ENCODE measurements at regions not wholly inside any gene's neighbourhood (a gene's known extent, or its start where the extent isn't known, plus 50 kb on each side); places are given as distances from the start of the nearest gene placed in this dataset.
"Not testable (repeated sequence)": the region's sequence is repeated elsewhere in the genome, so short reads cannot be mapped to it uniquely, and the experiment has no call there.

DNA sequence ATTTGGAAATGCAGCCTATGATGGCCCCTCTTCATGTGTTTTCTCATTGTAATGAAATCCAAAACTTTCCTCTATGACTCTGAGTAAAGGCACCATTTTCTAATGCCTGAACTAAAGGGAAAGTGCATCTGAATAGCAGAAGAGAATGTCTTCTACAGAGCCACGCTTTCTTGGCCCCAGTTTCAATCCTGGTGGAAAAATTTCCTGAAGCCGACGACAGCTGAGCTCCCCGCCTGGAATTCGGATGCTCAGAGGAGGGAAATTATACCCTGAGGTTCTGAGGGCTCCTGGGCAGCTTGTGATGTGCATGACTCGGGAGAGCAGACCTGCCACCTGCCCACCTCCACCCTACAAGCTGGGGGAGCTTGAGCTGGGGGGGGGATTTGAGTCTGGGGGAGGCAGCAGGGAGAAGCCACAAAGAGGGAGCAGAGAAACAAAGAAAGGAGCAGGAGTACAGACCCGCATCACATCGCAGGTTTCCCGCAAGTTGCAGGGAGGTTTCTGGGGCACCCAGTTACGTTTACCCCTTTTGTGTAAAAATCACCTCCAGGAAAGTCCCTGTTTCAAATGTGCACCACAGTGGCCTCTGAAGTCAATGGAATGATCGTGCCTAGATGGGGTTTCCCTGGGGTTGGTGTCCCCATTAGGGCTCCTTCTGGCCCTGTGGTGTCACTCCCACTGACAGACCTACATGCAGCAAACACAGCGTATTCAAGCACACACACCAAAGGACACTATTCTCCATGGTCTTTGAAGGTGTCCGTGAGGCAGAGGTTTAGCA lies 145.6 kb upstream of the RBPJ start:
- no peak for DNase-seq (ENCODE audit: low spot score)

DNA sequence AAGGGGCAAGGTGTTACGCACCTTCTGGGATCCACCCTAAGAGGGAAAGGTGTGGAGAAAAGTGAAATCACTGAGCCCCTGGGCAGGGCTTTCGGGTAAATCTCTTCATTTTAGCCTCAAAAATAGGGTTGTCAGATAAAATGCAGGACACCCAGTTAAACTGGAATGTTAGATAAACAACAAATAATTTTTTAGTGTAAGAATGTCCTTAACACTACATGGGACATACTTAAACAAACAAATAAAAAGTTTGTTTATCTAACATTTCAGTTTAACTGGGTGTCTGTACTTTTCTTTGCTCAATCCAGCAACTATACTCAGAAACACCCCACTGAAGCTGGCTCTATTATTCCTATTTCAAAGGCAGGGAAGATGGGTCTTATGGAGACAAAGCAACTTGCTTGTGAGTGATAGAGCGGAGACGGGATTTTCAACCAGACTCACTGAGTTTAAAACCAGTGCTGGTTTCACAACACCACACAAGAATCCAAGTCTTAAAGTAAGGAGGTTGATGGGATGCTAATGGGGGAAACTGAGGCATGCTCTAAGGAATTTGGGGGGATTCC lies 144.8 kb upstream of the RBPJ start:
- DNase-seq (ENCODE audit: low spot score), result no peak

DNA sequence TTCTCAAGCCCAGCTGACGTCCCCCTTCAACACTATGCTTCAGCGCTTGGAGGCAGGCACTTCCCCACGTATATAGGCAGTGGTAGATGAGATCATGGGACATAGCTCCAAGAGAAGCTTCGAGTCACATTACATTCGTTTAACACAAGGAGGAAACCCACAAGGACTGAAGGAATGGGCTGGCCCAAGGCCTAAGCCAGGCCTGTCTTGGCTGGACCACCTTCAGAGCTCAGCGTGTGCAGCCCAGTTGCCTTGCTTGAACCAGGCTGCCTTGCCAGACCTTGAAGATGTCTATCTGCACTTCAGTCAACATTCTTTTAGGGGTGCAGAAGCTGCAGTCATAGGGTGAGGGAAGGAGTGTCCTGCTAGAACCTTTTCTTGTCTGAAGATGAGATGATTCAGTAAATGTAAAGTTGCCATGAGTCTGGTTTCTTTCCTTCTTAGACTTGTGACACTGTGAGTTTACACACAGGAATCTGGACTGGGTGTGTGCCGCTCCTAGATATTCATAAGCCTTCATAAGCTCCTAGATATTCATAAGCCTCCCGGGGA lies 144.1 kb upstream of the RBPJ start:
- no peak for DNase-seq (ENCODE audit: low spot score)

DNA sequence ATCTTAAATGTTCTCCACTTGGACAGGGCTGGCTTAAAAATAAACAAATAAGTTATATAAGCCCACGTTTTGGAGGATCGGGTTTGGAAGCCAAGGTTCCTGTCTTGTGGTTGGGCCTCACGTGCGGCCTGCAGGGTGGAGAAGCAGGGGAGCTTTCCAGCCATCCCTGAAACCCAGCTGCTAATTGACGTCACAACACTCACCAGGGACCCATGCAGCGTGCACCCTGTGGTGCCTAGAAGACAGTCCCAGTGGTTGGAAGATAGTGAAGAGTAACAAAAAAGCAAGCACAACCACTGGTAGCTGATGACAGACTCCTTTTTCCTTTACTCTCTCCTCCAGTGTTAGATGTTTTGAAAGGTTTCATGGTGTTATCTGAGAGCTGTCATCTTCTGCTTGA lies 142.0 kb upstream of the RBPJ start:
- DNase-seq (ENCODE audit: low spot score), result no peak

DNA sequence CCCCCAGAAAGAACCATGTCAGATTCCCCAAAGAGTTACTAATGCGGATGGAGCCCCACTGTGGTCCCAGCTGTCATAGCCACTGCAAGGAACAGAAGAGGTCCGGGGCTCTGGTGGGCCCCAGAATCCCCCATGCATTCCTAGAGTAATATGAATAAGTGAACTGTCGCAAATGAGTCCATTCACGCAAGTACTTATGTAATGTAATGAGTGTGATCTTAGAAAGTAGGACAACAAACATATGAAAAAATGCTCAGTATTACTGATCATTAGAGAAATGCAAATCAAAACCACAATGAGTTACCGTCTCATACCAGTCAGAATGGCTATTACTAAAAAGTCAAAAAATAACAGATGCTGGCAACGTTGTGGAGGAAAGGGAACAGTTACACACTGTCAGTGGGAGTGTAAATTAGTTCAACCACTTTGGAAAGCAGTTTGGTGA lies 141.5 kb upstream of the RBPJ start:
- DNase-seq (ENCODE audit: low spot score), result no peak

DNA sequence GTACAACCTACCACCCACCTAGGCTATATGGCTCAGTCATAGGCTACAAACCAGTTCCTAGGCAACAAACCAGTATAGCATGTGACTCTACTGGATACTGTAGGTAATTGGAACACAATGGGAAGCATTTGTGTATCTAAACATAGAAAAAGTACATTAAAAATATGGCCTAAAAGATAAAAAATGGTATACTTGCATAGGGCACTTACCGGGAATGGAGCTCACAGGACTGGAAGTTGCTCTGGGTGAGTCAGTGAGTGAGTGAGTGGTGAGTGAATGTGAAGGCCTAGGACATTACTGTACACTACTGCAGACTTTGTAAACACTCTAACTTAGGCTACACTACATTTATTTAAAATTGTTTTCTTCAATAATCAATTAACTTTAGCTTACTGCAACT lies 139.2 kb upstream of the RBPJ start:
- DNase-seq (ENCODE audit: low spot score), result no peak

DNA sequence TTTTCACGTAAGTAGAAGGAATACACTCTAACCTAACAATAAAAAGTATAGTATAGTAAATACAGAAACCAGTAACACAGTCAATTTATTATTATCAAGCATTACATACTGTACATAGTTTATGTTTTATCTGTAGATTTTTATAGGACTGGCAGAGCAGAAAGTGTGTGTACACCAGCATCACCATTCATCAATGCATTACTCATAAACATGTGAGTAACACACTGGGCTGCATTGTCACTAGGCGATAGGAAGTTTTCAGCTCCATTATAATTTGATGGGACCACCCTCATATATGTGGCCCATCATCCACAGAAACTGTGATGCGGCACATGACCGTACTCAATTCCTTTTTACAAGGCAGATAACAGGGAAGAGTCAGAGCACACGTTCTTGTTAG lies 137.8 kb upstream of the RBPJ start:
- DNase-seq (ENCODE audit: low spot score), result no peak

DNA sequence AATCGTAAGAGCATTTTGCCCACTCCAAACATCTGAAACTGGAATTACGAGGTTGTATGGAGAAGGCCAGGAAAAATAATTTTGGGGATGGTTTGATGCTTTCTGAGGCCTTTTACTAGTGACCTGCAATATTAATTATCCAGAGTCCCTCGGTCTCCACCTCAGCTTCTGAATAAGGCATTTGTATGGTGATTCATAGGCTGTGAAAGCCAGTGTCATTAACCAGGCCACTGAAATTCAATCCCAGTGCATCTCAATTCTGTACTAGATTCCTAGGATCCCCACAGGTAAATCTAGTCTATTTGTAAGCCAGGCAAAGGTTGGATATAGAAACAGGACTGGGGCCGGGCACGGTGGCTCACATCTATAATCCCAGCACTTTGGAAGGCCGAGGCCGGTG lies 135.4 kb upstream of the RBPJ start:
- DNase-seq (ENCODE audit: low spot score), result no peak

DNA sequence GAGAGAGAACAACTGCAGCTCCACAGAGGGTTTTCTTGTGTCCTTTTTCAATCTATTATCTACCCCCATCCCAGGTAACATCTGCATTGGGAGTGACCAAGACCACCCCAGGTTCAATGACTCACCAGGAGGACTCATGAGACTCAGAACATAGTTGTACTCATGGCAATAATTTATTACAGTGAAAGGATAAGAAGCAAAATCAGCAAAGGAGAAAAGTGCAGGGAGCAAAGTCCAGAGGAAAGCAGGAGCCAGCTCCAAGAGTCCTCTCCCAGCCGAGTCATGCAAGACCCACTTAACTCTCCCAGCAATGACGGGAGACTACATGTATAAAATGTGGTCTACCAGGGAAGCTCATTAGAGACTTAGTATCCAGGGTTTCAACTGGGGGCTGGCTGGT lies 129.5 kb upstream of the RBPJ start:
- no peak for DNase-seq (ENCODE audit: low spot score)

DNA sequence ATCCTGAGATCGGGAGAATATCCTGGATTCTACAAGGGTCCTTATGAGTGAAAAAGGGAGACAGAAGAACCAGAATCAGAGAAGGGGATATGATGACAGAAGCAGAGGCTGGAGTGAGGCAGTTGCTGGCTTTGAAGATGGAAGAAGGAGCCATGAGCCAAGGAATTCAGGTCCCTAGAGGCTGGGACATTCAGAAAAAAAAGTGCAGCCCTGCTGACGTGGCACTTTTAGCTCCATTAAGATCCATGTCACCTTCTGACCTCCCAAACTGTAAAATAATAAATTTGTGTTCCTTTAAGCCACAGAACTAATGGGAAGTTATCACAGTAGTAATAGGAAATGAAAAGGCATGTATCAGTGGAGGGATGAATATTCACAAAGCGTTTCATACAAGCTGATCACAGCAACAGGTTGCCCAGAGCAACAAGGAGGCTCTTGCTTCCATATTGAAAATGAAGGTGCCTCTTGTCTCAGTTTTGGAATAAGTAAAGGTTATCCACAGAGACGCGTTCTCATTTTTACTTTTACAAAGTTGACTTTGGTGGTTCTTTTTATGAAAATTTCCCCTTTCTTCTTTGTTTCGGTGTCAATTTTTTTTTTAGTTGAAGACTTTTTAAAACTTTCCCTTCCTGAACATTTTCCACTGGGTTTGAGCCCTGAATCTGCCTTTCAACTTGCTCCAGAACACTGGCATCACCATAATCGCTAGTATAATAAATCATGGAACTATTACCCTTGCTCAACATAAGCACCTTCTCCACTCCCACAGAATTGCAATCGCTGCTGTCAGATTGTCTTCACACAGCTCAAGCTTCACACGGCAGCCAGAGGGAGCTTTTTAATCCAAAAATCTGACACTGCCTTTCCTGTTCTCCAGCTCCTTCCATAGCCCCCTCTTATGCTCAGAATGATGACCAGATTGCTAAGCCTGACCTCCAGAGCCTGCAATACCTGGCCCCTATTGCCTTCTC lies 127.6 kb upstream of the RBPJ start:
- DNase-seq (ENCODE audit: low spot score), result peak; percentile 69

DNA sequence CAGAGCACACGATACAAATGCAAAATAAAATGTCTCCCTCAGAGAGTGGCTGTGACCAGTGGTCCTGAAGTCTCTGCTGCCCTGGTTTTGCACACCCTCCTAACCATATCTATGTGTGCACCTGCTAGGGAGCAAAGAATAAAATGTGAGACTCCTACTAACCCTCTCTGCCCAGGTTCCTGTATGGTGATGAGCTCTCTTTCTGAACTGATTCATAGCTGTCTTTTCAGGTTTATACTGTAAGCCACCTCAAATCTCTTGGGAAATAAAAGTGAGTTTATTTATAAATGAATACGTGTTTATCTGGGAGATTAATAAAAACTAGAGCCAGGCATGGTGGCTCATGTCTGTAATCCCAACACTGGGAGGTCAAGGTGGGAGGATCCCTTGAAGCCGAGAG lies 126.0 kb upstream of the RBPJ start:
- peak; percentile 48 for DNase-seq (ENCODE audit: low spot score)

DNA sequence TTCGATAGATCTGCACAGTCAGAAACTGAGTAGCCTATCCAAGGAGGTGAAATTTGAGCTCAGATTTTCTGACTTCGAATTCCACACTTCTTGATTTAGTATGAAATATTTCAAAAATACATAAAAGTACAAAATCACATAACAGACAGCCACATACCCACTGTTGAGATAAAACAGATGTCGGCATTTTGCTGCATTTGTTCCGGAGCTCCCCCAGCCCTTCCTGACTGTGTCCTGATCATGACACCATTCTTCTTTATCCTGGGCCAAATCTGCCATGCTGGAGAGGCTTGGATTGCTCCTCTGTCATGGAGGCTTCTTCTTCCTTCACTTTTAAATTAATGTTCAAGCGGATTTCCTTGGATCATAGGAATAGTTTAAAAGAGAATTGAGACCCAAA lies 124.2 kb upstream of the RBPJ start:
- DNase-seq (ENCODE audit: low spot score), result no peak

DNA sequence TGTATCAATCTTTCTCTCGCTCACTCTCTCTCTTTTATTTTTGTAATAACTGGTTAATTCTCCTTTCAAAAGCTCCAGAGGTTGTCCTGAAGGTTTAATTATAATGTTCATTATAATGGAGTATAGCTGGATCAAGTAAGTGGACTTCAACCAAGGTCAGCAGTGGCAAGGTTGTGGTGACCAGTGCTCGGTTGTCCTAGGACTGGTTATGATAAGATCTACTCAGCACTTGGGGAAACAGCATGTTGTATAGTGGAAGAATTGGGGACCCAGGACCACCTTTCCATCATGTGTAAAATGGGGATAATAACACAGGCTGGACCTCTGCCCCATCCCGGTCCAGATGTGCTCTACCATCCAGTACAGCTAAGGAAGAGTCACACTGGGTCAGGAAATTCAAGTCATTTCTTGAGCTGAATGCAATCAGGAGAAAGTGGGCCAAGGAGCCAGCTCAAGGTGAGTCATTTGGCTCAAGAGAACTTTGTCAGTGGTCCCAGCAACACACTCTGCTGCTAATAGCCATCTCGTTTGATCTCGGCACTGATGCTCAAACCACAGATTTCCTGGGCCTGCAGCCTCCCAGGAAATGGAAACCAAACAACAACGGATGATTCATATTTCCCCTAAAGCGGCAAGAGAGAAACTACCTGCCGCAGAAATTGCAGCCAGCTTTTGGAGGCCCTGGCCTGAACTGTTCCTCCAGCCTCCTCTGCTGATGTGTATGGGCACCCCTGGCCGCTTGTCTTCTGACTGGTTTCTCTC lies 123.6 kb upstream of the RBPJ start:
- peak; percentile 95 for DNase-seq (ENCODE audit: low spot score)

DNA sequence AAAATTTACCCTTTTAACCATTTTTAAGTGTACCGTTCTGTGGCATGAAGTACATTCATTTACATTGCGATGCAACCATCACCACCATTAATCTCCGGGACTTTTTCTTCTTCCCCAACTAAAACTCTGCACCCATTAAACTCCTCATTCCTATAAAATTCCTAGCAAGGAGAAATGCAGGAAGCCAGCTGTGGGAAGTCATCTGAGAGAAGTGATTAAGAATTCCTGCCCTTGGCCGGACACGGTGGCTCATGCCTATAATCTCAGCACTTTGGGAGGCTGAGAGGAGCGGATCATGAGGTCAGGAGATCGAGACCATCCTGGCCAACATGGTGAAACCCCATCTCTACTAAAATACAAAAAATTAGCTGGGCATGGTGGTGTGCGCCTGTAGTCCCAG lies 121.9 kb upstream of the RBPJ start:
- DNase-seq (ENCODE audit: low spot score), result not testable (repeated sequence)

DNA sequence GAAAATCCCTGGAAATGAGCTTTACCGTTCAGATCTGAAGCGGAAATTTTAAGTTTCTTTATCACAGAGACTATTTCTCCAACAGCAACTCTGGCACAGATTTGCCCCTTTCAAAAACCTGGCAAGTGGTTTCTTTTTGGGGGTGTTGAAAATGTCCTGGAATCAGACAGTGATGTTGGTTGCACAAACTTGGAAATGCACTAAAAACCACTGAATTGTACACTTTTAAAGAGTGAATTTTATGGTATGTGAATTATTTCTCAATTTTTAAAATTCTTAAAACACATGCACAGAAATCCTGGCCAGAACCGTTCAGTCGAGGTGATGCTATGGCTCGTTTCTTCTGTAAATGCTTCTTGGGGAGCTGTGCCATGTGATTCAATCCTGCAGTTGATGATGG lies 121.2 kb upstream of the RBPJ start:
- DNase-seq (ENCODE audit: low spot score), result no peak

DNA sequence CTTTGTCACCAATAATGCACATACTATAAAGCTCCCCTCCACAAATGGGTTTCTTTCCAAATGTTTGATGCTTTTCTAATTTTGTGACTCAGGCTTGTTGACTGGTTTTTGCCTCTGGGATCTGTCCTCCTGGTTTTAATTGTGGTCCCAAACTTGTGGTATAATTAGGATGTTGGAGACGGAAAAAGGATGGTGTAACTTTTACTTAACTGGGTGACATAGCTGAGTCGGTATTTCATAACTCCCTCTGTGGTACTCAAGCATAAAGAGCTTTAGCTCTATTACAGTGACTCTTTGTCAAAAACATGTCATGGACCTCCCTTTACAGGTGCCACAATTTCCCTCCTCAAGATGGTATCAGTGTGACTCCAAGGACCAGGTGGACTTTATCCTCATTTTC lies 119.7 kb upstream of the RBPJ start:
- no peak for DNase-seq (ENCODE audit: low spot score)

DNA sequence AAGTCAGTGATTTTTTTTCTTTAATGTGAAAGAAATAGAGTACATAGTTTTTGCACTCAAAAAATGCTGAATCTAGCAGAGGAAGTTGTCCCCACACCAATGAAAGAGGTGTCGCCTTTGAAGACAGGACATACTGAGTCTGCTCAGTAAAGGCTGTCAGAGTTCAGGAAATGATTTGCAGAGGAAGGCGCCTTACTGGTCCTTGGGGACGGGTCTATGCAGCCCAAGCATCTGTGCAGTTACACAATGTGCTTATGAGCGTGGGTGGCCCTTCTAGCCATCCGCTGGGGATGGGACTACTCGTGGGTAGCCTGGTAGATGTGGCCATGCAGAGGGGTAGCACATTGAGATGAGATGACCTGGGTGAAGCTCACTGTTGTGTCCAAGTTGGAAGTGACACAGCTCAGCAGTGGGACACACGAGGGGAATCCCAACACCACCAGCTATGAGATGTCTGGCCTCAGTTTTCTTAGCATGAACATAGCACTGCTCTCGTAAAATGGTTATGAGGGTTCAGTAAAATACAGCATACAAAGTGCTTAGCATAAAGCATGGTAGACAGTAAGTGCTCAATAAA lies 116.5 kb upstream of the RBPJ start:
- DNase-seq (ENCODE audit: low spot score), result no peak

DNA sequence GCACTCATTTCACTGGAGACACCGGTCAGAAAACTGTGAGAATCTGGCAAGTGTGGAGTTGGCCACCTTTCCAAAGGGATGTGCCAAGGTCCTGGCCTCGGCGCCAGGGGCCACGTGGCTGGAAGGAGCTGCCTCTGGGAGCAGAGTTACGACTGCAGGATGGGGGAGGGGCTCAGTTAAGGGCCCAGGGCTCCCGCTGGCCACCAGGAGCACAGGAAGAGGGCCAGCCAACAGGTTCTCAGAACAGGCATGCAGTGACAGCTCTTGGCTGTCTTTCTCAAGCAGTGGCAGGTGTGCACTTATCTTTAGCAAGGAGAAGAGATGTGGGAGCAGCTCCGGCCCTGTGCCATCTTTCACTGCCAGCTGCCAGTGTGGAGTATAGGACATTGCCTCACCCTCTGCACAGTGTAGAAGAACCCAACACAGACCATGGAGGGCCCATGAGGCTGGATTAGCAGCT lies 115.9 kb upstream of the RBPJ start:
- no peak for DNase-seq (ENCODE audit: low spot score)

DNA sequence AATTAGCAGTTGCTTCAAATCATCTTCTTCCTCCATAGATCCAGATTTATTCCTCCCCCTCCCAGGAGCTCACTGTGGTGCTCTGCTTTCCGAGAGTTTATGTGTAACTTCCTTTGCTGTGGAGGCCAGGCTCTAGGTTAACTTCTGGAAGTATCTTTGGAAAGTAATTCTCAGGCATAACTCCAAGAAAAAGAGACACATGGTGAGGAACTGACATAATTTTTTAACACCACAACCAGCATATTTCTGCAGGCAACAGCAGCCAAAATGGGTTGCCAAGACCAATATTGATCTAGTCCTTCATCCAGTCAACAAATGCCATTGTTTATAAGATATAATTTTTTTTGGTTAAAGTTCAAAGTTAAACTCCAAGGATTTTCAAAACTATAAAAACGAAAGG lies 114.5 kb upstream of the RBPJ start:
- no peak for DNase-seq (ENCODE audit: low spot score)

DNA sequence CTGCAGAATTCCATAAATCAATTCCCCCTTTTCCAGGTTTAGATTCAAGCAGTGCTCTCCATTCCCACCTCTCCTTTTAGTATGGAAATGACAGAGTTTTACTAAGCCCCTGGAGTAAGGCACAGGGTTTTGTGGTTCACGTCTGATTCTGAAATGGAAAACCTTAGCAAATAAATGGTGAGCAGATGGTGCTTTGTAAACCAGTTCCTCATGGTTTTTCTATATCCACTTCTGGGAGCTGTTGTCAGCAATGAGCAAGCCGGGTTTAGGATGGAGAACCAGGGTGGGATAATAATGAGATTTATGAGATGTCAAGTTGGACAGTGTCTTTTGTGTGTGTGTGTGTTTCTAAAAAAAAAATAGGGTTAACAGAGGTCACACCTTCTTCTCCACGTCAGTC lies 113.8 kb upstream of the RBPJ start:
- no peak for DNase-seq (ENCODE audit: low spot score)

DNA sequence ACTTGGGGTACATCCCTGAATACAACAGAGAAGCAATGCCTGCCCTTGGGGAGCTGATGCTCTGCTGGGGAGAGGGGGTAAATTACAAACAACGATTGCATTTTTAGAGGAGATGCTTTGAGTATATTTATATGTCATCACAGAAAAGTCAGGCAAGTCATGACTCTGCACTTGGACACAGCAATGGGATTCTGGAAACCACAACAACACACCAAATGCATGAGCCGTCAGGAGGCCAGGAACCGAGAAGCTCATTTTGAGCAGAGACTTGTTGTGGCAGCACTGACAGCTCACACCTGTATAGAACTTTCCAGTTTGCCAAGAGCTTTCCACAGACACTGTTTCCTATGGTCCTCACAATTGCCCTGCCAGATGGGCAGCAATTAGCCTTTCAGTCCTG lies 113.2 kb upstream of the RBPJ start:
- no peak for DNase-seq (ENCODE audit: low spot score)
